ENCODE measurements at regions not wholly inside any gene's neighbourhood (a gene's known extent, or its start where the extent isn't known, plus 50 kb on each side); places are given as distances from the start of the nearest gene placed in this dataset.

DNA sequence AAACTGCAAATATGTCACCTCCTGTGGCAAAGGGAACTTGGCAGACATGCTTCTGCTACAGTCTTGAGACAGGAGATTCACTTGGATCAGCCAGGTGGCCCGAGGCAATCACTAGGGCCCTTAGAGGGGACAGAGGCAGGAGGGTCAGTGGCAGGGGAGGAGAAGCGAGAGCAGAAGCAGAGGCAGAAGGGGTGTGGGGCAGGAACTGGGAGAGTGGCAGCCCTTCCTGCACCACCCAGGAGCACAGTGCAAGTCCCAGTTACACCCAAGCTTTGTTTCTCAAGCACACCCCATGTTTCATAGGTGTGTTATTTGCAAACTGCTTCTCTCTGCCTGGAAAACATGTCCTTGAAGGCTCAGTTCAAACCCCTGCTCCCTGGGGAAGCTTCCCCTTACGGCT is 309.7 kb upstream of the MYT1L start:
- DNase-seq = no peak

DNA sequence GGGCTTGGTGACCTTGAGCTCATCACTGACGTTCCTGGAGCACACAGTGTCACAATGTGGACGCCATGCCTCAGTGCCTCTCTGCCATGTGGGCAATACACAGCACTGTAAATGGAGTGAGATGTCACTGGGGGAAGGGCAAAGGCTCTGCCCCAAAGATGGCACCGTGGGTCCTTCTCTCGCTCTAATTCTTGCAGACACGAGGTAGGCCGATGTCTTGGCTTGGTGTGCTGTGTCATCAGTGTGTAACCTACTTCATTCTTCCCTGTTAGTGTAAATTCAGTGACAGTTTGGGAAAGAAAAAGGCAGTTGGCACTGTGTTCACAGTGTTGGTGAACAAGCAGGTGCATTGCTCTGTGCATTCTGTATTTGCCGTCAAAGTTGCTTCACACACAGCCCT is 309.3 kb upstream of the MYT1L start:
- no peak for DNase-seq

DNA sequence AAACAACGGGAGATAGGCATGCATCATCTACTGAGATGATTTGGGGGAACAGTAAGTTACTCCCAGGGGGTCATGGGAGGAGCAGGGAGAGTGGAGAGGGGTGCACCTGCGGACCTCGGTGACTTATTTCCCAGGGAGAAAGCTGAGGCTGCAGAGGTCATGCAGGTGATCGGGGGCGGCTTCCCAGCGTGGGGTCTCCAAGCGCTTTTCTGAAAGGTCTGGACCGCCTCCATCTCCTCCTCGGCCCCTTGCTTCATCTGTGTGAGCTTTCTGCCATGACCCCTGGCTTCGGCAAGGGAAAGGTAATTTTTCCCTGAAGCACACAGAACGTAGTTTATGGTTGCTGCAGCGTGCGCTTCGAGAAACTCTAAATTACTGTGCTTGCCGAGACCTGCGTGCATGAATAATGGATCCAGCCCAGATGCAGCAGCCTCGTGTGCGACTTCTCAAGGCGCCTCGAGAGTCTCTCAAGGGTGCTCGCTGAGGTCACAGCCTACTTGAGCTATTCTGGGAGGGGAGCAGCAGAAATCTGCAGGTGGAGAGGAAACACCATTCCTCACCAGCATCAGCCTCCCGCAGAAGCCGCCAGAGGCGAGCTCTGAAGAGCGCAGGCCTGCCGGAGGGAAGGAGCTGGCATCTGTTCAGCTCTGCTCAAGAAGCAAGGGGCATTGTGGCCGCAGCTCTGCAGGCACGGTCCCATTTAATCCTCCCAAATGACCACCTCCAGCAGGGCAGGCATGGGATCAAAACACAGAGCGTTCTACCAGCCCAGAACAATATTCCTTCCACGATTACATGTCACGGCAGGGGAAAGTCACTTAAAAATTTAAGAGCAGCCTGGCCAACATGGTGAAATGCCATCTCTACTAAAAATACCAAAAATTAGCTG is 308.4 kb upstream of the MYT1L start:
- no peak for DNase-seq

DNA sequence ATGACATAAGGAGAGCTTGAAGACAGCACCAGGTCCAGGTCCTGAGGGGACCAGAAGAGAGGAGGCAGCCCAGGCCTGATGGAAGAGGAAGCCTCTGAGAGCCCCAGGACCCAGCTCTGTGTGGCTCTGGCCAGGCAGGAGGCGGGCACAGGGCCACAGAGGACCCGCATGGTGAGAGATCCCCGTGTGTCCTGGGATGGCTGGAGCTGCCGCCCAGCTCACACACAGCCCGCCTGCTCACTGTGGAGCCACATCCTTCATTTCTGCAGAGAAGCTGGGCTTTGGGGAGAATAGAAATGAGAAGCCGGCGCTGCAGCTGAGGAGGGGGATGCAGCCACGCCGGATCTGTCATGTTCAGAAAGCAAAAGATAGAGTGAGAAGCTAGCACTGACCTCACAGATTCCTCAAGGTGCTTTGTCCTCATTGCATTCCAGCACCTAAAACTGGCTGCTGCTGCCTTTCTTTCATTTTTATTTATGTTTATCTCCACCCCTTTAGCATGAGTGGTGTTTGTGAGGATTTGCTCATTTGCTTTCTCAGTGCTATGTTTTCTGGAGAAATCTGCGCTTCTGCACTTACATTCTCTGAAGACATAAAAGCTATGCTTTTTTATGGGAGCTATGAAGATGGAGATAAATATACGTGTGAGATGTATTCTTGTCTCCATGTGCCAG is 307.6 kb upstream of the MYT1L start:
- no peak for DNase-seq

DNA sequence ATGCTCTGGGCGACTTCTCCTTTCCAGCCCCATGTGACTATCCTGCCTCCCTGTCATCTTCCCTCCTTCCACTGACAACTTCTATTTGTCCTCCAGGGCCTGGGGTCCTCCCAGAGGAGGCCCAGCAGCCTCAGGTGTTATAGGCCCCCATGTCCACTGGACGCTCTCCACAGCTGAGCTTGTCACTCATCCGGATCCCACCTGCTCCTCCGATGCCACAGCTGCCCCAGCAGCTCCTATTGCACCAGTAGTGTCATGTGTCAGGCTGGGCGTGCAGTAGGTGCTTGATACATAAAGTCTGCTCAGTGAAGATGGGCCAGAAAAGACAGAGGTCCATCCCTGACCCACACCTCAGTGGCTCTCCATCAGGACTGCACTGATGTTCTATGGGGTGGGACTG is 305.7 kb upstream of the MYT1L start:
- DNase-seq = peak; percentile 87

DNA sequence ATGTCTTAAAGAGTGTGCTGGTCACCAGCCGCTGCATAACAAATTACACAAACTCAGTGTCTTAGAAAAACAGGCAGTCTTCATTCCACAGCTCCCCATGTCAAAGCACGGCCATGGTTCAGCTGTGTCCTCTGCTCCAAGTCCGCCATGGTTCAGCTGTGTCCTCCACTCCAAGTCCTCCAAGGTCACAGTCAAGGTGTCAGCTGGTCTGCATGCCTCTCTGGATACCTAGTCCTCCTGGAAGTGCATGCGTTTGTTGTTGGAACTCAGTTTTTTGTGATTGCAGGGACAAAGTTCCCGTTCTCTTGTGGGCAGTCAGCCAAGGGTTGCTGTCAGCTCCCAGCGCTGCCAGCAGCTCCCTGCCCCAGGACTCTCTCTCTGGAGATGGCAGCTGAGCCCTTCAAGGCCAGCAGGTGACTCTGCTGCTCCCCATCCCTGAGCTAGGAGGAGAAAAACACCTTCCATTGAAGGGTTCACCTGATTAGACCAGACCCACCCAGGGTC is 304.0 kb upstream of the MYT1L start:
- no peak for DNase-seq

DNA sequence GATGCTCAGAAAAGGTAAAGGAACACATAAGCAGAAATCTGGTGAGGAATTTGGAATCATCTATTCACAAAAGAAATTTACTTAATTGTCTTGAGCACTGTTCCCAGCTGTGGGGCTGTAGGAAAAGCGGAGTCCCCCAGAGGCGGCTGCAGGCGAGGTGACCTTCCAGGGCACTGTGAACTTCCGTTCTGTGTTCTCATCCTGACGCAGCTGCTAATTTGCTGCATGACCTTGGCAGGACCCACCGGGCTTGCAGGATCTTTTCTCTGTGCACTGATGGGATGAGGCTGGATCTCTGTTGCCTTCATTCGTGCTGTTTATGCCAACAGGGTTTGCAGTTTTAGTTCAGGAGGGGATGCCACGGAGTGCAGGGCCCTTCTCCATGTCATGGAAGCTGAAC is 301.9 kb upstream of the MYT1L start:
- DNase-seq = no peak

DNA sequence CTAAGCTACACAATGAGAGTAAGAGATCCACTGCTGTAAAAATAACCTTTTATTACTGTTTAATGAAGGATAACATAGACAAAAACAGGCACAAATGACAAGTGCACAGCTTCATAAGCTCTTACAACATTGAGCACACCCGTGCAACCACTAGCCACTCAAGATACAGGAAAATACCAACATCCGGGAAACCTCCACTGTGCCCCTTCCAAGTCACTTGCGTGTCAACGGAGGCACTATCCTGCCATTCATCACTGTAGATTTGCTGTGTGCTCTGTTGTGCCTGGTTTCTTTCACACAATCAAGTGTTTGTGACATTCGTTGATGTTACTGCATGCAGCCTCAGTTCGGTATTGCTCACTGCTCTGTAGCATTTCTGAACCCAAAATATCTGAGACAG is 292.9 kb upstream of the MYT1L start:
- no peak for DNase-seq

DNA sequence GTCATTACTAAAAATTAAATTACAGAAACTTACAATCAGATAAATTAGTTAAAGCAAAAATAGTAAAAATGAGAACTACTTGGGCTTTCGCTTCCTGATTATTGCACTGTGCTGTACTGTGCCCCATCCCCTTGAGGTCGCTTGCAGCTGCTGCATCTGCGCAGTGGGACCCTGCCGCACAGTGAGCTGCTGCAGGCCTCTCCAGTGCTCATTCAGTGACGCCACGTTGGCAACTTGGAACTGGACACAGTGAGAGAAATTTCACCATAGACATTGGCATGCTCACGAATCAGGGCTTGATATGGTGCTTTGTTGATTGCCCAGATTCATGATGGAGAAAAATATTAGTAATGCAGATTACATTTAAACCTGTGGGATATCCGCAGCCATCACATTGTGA is 290.8 kb upstream of the MYT1L start:
- no peak for DNase-seq

DNA sequence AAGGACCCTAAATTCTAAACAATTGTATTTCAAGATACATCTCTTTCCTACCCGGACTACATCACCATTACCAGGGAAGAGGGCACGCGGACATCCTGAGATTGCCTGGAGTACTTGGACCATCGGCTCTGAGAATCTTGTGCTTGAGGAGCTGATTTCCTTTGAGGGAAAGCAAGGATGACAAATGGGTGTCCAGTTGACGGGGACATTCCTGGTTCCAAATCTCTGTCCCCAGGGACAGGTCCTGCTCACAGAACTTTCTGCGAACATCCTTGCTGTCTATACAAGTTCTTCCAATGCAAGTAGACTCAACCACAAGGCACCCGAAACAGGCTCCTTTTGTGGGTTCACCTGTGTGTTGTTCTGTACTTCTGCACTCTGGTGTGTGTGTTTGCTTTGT is 289.5 kb upstream of the MYT1L start:
- DNase-seq = no peak

DNA sequence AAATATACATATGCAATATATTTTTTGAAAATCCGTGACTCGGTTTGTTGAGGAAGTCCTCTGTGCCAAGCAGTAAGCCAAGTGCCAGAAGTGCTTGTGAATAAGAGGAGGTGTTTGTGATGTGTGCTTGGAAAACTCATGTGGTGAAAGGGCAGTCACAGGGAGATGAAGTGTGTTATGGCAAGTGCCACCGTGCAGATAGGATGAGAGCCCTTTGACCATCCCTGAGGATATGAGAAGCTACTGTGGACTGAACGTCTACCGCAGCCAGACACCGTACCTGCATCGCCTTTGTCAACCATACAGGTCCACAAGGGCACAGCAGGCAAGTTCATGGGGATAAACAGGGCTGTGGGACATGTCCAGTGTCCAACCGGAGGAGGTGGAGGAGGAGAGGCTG is 288.9 kb upstream of the MYT1L start:
- no peak for DNase-seq

DNA sequence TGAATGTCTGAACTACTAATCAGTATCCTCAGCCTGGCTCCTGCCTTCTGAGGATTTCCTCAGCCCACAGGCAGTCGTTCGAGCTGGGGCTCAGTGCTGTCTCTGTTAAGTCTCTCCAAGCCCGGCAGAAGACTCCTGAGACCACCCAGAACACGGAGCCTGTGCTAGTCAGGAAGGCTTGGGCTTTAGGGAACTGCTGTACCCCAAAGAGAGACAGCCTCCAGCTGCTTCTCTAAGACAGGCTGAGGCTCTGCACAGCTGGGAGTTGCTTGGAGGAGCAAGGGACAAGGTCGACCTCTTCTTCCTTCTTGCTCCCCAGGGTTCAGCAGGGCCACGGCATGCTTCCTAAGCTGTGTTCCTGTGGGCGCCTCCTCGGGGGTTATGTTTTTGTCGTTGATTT is 283.4 kb upstream of the MYT1L start:
- DNase-seq = no peak

DNA sequence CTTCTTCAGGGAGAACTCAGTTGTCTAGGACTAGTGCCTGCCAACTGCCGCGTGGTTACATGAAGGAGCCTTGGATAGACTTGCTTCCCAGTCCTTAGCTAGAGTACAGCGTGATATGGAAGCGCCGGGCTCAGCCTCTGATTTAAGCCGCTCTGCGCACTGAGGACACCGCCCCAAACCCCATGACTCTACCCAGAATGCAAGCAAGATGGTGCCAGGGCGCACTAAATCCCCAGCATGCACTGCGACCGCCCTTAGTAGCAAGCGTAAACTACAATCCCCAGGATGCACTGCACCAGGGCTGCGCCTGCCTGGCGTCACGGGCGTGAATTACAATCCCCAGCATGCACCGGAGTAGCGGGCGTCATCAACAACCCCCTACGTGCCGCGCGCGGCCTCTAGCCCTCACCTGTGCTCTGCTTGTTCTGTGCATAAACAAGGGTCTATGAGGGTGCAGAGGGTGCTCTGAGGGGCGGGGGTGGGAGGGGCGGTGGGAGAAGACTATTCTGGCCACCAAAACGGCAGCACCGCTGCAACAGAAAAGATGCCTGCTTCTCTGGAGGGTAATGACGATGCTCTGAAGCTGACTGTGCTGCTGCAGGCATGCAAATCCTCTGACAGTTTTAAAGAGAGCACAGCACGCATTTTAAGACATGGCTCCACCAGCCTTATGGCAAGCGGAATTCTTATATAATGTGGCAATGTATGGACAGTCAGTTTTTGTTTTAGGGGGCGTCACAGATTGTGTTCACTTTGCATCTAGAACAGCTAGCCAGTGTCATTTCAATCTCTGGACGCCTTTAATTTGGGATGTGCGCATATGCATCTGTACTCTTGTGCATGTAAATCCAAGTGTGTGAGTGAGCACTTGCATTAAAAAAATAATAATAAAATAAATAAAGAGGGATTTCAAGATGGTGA is 282.5 kb upstream of the MYT1L start:
- peak; percentile 98 for DNase-seq

DNA sequence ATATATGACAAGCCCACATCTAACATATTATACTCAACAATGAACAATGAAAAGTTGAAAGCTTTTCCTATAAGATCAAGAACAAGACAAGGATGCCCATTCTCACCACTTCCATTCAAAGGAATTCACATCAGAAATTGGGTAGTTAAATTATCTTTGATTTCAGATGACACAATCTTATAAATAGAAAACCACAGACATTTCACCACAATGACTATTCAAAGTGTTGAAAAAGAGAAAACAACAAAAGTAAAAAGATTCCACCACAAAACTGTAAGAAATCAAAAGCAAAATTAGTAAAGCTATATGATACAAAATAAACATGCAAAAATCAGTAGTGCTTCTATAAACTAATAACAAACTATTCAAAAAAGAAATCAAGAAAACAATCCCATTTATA is 279.7 kb upstream of the MYT1L start:
- DNase-seq = no peak

DNA sequence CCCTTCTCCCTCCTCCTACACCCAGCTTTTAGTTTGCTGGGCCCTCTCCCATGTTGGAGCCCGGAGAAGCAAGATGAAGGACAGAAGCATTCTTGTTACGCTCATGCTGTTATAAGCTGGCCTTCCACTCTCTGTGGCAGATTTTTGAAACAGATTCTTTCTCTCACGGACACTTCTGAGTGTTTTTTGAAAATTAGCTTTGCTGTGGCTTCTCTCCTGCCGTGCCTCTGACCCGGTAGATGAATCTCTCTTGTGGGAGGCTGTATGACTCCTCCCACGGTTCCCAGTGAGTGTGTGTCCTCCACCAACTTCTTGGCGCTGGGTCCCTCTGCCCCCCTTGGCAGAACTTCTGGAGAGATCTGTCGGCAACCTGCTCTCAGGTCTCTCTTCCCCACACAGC is 269.3 kb upstream of the MYT1L start:
- DNase-seq = no peak

DNA sequence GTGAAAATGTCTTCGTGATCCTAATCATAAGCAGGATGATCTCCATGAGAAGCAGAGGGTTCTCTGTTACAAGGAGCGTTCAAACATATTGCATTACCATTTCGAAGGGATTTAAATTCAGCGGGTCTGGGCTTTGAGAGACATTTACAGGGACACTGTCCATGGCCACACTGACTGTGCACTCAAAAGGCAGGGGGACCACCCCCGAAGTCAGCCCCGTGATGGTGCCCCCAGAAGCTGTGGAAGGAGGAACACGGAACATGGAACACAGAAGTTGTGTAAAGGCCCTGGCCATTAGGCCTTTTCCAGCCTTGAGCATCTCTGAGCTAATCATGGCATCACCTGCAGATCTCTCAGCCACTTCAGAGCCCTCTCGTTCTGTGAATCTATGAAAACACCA is 268.4 kb upstream of the MYT1L start:
- DNase-seq = no peak

DNA sequence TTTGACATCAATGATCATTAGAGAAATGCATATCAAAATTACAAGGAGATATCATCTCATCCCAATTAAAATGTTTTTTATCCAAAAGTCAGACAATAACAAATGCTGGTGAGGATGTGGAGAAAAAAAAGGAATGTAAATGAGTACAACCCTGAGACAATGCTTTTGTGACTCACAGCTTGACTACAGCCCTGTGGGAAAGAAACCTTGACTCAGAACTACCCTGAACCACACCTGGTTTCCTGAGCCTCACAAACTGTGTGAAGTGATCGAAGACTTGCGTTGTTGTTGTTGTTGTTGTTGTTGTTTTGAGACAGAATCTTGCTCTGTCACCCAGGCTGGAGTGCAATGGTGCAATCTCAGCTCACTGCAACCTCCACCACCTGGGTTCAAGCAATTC is 266.6 kb upstream of the MYT1L start:
- DNase-seq = no peak

DNA sequence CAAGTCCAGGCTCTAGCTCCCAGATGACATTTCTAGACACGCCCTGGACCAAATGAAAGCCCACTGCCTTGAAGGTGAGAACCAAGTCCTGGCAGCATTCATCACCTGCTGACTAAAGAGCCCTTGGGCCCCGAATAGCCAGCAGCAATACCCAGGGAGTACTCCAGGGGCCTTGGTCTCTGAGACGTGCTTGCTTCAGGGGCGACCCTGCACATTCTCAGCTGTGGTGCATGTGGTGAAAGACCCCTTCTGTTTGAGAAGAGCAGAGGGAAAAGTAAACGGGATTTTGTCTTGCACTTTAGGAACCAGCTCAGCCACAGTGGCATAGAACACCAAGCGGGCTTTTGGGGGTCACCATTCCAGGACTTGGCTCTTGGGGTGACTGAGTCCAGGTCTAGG is 260.5 kb upstream of the MYT1L start:
- DNase-seq = no peak

DNA sequence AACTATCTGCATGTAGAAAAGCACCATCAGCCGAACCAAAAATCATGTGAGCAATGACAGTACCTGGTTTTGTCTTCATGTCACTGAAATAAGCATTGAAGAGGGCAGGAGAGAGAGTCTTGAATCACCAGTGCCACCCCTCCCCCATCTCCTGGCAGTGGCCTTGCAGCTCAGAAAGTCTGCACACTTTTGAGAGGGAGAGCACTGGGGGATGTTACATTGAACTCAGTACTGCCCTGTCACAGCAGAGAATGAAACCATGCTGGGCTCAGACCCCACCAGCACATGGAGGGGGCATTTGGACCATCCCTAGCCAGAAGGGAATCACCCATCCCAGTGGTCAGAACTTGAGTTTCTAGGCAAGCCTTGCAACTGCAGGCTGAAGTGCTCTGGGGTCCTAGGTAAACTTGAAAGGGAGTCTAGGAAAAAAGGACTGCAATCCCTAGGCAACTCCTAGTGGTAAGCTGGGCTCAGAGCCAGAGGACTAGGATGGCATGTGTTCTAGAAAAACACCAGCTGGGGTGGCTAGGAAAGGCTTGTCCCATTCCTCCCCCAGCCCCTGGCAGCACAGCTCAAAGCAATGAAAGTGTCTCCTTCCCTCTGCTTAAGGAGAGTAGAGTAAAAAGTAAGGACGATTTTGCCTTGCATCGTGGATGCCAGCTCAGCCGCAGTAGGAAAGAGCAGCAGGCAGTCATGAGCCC is 259.9 kb upstream of the MYT1L start:
- peak; percentile 67 for DNase-seq

DNA sequence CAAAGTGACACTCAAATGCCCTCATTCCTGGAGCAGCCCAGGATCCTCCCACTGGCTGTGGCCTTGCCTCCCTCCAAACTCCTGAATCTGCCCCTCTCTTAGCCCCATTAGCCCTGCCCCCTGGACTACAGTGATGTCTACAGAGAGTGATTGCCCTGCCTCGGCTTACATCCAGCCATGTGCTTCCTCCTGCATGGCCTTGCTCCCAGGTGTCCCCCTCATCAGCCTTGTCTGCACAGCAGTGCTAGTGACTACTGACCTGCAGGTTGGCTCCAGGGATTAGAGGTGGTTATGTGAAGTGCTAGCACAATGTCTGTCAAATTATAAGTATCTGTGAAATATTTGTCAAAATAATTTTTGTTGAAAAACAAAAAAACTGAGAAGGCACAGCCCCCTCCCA is 259.1 kb upstream of the MYT1L start:
- no peak for DNase-seq

DNA sequence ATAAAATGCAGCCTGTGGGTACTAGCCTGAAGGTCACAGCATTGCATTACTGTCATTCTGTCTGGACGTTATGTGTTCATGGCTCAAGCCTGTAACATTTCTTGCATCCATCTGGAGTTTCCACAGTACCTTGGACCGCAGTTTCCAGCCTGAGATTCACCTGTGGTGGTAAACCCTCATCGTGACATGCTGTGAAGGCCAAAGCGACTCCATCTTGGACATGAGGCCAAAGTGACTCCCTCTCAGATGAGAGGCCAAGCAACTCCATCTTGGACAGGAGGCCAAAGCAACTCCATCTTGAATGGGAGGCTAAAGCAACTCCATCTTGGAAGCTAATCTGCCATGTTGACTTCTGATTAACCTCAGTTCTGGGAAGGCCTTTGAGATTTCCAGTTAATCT is 257.7 kb upstream of the MYT1L start:
- DNase-seq = no peak

DNA sequence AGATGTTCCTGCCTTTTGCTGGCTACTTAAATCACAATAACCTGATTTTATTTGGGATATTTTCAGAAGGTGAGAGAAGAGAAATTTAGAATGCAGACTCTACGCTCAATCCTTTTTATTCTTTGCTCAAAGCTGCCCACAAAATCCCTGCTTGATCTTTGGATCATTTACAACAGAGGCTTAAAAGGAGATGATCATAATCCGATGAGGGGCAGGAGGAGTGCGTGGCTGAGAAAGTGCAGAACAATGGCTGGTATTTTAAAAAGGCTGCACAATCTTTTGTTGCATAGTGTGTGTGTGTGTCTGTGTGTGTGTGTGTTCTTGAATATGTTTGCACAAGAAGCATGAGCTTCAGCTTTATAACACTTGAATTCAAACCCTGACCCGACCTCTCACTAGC is 256.3 kb upstream of the MYT1L start:
- no peak for DNase-seq

All from tongue (tissue), 1 donor.